GM10248 (cell line): ENCODE measurements at regions not wholly inside any gene's neighbourhood (a gene's known extent, or its start where the extent isn't known, plus 50 kb on each side); places are given as distances from the start of the nearest gene placed in this dataset.

Experiments used
- CTCF ChIA-PET: fragments of 300-600 bp; sonication (Branson Sonifier 250); formaldehyde crosslinking; extraction: SDS; loops from one replicate; lab custom pipeline; 2021; ENCODE audit warnings: antibody characterized with exemption; lab: Yijun Ruan, JAX
- POLR2A ChIA-PET: fragments of 350-650 bp; sonication (Branson Sonifier 250); formaldehyde crosslinking; extraction: SDS; loops from one replicate; lab custom pipeline; 2020; ENCODE audit warnings: antibody characterized with exemption; lab: Yijun Ruan, JAX
- DNase-seq: peaks from one replicate; pipeline ENCODE4 v3.0.0; 2012; ENCODE audit errors: extremely low spot score
- TF ChIP-seq, protein P1 (sequence below): IDR thresholded peaks from 2 replicates; pipeline ENCODE4 v1.5.1; 2012; ENCODE audit warnings: mild to moderate bottlenecking, low read depth; ENCODE audit errors: extremely low read depth, missing control alignments, control extremely low read depth

GRCh38 chr7:54687462-54688212 lies 71.4 kb downstream of the SEC61G start:
- ChIA-PET CTCF (interaction anchor here (1.3 kb wide), 1 partner anchor 17 kb away, joined by 3 read pairs; no protein-coding TSS in a partner anchor), POLR2A (no interaction called here)
- TF ChIP-seq, protein P1, sequence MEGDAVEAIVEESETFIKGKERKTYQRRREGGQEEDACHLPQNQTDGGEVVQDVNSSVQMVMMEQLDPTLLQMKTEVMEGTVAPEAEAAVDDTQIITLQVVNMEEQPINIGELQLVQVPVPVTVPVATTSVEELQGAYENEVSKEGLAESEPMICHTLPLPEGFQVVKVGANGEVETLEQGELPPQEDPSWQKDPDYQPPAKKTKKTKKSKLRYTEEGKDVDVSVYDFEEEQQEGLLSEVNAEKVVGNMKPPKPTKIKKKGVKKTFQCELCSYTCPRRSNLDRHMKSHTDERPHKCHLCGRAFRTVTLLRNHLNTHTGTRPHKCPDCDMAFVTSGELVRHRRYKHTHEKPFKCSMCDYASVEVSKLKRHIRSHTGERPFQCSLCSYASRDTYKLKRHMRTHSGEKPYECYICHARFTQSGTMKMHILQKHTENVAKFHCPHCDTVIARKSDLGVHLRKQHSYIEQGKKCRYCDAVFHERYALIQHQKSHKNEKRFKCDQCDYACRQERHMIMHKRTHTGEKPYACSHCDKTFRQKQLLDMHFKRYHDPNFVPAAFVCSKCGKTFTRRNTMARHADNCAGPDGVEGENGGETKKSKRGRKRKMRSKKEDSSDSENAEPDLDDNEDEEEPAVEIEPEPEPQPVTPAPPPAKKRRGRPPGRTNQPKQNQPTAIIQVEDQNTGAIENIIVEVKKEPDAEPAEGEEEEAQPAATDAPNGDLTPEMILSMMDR, result no peak
- DNase-seq, result no peak

GRCh38 chr7:54680377-54681005 lies 78.5 kb downstream of the SEC61G start:
- ChIA-PET CTCF (no interaction called here), POLR2A (no interaction called here)
- TF ChIP-seq, protein P1, result no peak

GRCh38 chr7:54679490-54679817 lies 79.6 kb downstream of the SEC61G start:
- TF ChIP-seq, protein P1, result no peak
- no peak for DNase-seq
- POLR2A ChIA-PET, result no interaction called here
- CTCF ChIA-PET, result no interaction called here

More at GRCh38 chr7:54680377-54681005, 78.5 kb downstream of the SEC61G start:
- no peak for DNase-seq

- DNase-seq, result no peak
- ChIA-PET CTCF (no interaction called here), POLR2A (no interaction called here)
- TF ChIP-seq, protein P1, result no peak
Measured at GRCh38 chr7:54678763-54679489, 80.1 kb downstream of the SEC61G start.

DNA sequence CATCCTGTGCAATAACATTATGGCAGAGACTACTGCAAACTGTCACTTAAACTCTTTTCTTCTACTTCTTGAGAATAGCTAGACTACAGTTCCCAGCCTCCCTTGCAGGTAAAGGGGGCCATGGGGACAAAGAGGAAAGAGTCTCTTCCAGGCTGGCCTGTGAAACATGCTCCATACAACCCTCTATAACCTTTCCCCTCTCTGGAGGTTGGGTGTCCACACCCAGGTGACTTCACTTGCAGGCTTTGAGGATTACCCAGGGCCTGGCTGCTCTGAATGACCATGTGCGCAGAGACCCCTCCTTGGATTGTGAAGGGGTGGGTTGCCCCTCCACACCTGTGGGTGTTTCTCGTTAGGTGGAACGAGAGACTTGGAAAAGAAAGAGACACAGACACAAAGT lies 84.1 kb downstream of the SEC61G start:
- DNase-seq, result no peak
- CTCF ChIA-PET, result no interaction called here
- POLR2A ChIA-PET, result no interaction called here
- TF ChIP-seq, protein P1, result no peak

DNA sequence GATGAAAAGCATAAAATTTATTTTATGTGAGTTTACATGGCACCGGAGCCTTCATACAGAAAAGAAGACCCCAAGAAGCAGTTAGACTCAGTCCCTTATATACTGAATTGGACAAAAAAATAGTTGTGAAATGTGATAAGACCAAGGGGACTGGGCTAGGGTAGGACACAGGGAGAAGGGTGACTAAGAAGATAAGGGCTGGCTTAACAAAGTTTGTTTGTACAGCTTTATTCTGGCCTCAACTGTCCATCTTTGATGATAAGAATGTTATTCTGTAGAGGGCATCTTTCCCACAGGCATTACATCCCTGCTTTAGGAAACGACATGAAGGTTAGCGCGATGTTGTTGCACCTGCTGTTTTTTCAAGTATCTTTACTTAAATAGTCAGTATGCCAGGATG lies 86.5 kb downstream of the SEC61G start:
- DNase-seq, result no peak
- TF ChIP-seq, protein P1, result no peak
- ChIA-PET CTCF (no interaction called here), POLR2A (no interaction called here)
